Progenitor cell of endocrine pancreas (in vitro differentiated cells): ENCODE measurements at regions not wholly inside any gene's neighbourhood (a gene's known extent, or its start where the extent isn't known, plus 50 kb on each side); places are given as distances from the start of the nearest gene placed in this dataset.

Source experiments
- DNase-seq: peaks from one replicate; pipeline ENCODE4 v3.0.0; 2021; ENCODE audit warnings: low spot score; ENCODE audit not compliant: unreplicated experiment
- H3K27ac Mint-ChIP-seq: 2 replicates; pipeline ENCODE4 v1.8.0; 2021; ENCODE audit warnings: mild to moderate bottlenecking, moderate library complexity, mixed read lengths
- H3K27me3 Mint-ChIP-seq: 2 replicates; pipeline ENCODE4 v1.8.0; 2021; ENCODE audit warnings: mixed read lengths
- H3K36me3 Mint-ChIP-seq: 2 replicates; pipeline ENCODE4 v1.8.0; 2022; ENCODE audit warnings: mixed read lengths; ENCODE audit not compliant: insufficient read depth
- H3K4me1 Mint-ChIP-seq: 2 replicates; pipeline ENCODE4 v1.8.0; 2021; ENCODE audit warnings: low read depth, mixed read lengths
- H3K4me3 Mint-ChIP-seq: 2 replicates; pipeline ENCODE4 v1.8.0; 2021; ENCODE audit warnings: low read depth, mild to moderate bottlenecking, moderate library complexity, mixed read lengths
- H3K9me3 Mint-ChIP-seq: 2 replicates; pipeline ENCODE4 v1.8.0; 2021; ENCODE audit warnings: low read depth, mixed read lengths
- TF ChIP-seq, protein P1 (sequence below): fragments of 200-600 bp; sonication (generic); IDR thresholded peaks from one replicate; pipeline ENCODE4 v1.5.0; 2021; ENCODE audit warnings: antibody characterized with exemption, mild to moderate bottlenecking; ENCODE audit not compliant: unreplicated experiment

DNA sequence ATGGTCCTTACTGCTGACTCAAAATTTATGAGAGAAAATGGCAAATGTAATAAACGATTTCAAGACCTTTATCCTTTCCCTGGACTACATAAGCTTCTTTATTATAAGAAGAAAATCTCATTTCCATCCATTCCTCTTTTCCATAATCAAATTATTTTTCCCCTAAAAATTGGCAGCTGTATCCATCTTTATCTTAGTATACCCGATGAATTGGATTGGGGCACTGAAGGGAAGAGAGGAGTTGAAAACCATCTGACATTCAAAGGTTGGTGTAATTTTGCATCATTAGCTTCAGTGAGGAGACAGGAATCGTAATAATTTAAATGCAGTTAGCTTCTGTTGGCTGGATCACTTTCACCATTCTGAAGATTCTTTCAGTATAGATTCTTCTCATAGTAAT, 574.1 kb downstream of the XIRP2 start:
- Mint-ChIP-seq H3K4me1 (no peaks in the 10 kb centered on the region), H3K36me3 (peaks cover 15% of the 10 kb centered on the region), H3K27ac (no peak overlapping the region), H3K27me3 (no peaks in the 10 kb centered on the region), H3K9me3 (peaks cover 22% of the 10 kb centered on the region), H3K4me3 (no peak overlapping the region)
- TF ChIP-seq, protein P1, sequence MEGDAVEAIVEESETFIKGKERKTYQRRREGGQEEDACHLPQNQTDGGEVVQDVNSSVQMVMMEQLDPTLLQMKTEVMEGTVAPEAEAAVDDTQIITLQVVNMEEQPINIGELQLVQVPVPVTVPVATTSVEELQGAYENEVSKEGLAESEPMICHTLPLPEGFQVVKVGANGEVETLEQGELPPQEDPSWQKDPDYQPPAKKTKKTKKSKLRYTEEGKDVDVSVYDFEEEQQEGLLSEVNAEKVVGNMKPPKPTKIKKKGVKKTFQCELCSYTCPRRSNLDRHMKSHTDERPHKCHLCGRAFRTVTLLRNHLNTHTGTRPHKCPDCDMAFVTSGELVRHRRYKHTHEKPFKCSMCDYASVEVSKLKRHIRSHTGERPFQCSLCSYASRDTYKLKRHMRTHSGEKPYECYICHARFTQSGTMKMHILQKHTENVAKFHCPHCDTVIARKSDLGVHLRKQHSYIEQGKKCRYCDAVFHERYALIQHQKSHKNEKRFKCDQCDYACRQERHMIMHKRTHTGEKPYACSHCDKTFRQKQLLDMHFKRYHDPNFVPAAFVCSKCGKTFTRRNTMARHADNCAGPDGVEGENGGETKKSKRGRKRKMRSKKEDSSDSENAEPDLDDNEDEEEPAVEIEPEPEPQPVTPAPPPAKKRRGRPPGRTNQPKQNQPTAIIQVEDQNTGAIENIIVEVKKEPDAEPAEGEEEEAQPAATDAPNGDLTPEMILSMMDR, result no peak
- no peak for DNase-seq

DNA sequence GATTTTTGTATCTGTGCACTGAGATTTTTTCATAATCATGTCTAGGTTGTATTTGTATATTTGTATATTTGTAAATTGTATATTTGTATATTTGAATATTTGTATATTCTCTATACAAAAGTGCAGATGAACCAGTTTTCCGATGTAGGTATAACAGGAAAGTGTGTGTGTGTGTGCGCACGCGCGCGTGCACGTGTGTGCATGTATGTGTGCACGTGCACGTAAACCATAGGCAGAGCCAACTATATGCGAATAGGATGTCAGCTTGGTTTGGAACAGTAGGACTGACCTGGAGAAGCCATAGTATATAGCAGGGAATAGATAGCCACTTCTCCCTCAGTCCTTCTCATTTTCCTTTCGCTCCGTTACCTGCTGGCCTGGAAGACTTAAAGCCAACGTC, 565.8 kb downstream of the XIRP2 start:
- Mint-ChIP-seq H3K27ac (no peak overlapping the region), H3K4me1 (peaks cover 14% of the 10 kb centered on the region), H3K4me3 (no peak overlapping the region), H3K9me3 (peaks cover 39% of the 10 kb centered on the region), H3K27me3 (no peaks in the 10 kb centered on the region), H3K36me3 (peaks cover 36% of the 10 kb centered on the region)
- no peak for DNase-seq
- TF ChIP-seq, protein P1, result no peak

DNA sequence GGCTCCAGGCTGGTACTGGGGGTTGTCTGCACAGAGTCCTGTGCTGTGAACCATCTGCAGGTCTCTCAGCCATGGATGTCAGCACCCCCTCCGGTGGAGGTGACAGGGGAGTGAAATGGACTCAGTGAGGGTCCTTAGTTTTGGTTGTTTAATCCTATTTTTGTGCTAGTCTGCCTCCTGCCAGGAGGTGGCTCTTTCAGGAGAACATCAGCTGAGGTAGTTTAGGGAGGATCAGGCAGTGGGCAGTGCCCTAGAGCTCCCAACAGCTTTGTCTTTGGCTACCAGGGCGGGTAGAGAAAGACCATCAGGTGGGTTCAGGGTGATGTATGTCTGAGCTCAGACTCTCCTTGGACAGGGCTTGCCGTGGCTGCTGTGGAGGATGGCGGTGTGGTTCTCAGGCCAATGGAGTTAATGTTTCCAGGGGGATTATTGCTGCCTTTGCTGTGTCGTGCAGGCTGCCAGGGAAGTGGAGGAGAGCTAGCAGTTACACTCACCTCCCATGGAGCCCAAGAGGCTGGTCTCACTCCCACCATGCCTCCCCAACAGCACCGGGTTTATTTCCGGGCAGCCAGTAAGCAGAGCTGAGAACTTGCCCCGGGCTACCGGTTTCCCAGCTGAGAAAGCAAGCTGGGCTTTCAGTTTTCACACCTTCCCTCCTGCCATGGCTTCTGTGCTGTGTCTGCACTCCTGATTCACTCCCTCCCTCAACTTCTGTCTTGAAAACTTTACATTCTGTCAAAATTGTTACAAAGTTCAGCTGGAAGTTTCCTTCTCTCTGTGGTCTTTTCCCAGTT, 563.4 kb downstream of the XIRP2 start:
- Mint-ChIP-seq H3K4me3 (no peak overlapping the region), H3K27ac (peak overlapping the region; percentile 18), H3K27me3 (no peaks in the 10 kb centered on the region), H3K36me3 (peaks cover 42% of the 10 kb centered on the region), H3K4me1 (peaks cover 14% of the 10 kb centered on the region), H3K9me3 (peaks cover 45% of the 10 kb centered on the region)
- TF ChIP-seq, protein P1, result no peak
- no peak for DNase-seq

DNA sequence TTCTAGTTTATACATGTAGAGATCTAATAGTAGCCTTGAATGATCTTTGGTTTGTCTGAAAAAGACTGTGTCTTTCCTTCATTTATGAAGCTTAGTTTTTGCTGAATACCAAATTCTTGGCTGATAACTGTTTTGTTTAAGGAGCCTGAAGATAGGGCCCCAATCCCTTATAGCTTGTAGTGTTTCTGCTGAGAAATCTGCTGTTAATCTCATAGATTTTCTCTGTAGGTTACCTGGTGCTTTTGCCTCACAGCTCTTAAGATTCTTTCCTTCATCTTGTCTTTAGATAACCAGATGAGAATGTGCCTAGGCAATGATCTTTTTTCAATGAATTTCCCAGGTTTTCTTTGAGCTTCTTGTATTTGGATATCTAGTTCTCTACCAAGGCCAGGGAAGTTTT, 562.1 kb downstream of the XIRP2 start:
- H3K27ac Mint-ChIP-seq, result no peak overlapping the region
- H3K36me3 Mint-ChIP-seq, result peaks cover 46% of the 10 kb centered on the region
- no peaks in the 10 kb centered on the region for H3K27me3 Mint-ChIP-seq
- peaks cover 14% of the 10 kb centered on the region for H3K4me1 Mint-ChIP-seq
- DNase-seq, result no peak
- H3K4me3 Mint-ChIP-seq, result no peak overlapping the region
- TF ChIP-seq, protein P1, result no peak
- H3K9me3 Mint-ChIP-seq, result peaks cover 51% of the 10 kb centered on the region

DNA sequence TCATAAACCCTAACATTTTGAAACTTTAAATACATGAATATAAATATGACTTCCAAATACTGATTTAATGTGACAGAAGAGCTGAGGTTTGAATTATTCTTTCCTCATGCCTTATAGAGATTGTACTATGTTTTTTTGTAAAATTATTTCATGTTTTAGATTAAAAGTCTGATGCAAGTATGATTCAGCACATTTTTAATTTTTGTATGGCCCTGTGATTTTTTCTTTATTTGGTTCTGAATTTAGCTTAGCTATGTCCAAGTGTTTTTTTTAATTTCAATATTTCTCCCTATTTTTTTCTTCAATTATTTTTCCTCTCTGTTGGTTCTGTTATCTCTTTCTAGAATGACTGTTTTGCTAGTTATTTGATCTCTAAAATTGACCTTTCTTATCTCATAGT, 552.1 kb downstream of the XIRP2 start:
- no peak for DNase-seq
- no peaks in the 10 kb centered on the region for H3K27me3 Mint-ChIP-seq
- TF ChIP-seq, protein P1, result no peak
- no peak overlapping the region for H3K4me3 Mint-ChIP-seq
- H3K27ac Mint-ChIP-seq, result no peak overlapping the region
- peaks cover 17% of the 10 kb centered on the region for H3K36me3 Mint-ChIP-seq
- no peaks in the 10 kb centered on the region for H3K4me1 Mint-ChIP-seq
- H3K9me3 Mint-ChIP-seq, result peaks cover 15% of the 10 kb centered on the region
